GM19238 (cell line): ENCODE measurements at regions not wholly inside any gene's neighbourhood (a gene's known extent, or its start where the extent isn't known, plus 50 kb on each side); places are given as distances from the start of the nearest gene placed in this dataset.

Experiments
- DNase-seq: peaks from one replicate; pipeline ENCODE4 v3.0.0; 2011; ENCODE audit warnings: low spot score; ENCODE audit not compliant: insufficient read length

- no peak for DNase-seq
Observed at GRCh38 chr3:117172426-117172825, 462.8 kb downstream of the TUSC7 start.

DNA sequence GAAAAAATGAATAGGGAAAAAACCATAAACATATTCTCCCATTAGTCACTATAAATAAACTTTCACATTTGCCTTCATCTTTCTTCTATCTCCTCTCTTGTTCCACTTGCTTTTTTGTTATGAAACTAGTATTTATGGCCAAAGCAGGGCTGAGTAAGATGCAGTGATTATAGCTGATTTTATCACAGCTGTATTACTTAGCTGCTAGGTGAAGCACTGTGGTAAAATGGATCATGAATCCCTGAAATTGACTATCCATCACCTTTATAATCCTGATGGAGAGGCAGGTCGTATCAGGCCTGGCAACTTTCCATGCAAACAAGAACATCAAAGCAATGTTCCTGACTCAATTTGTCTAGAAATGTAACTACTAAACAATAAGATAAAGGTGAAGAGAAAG, 471.6 kb downstream of the TUSC7 start:
- DNase-seq: no peak

DNA sequence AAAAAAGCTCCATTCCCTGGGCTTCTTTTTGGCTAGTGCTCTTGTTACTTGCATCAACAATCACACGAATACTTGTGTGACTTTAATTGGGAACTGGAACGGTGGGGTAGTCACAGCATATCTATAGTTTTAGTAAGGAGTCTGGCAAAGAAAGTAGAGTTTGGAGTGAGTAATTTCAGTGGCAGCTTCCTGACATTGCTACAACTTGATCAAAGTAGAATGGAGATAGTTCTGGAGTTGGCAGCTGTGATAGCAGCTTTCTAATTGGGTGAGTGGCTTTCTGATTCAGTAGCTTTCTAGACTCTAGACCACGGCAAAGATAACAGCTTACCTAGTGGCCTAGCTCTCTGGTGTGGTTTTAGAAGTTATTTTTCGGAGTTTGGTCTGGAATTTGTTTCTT, 475.0 kb downstream of the TUSC7 start:
- DNase-seq: no peak

DNA sequence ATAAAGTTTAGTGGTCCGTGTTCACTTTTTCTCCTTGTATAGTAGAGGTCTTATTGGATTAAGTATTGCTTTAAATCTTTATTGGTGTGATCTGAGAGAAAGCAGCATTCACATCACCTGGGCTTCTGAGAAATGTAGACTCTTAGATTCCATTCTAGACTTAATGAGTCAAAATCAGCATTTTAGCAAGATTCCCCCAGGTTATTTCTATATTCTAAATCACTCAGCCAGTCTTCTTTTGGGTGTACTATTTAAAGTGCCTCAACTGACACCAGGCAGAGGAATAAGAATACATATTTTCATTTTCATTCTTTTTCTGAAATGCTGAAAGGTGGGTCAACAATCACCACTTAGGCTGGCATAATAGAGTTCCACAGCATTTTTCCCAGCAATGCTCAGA, 481.7 kb downstream of the TUSC7 start:
- no peak for DNase-seq

- DNase-seq: no peak
Observed at GRCh38 chr3:117192888-117193287, 483.3 kb downstream of the TUSC7 start.

GRCh38 chr3:117193390-117193789, 483.8 kb downstream of the TUSC7 start:
- DNase-seq: no peak

- no peak for DNase-seq
Observed at GRCh38 chr3:117195034-117195433, 485.5 kb downstream of the TUSC7 start.

DNA sequence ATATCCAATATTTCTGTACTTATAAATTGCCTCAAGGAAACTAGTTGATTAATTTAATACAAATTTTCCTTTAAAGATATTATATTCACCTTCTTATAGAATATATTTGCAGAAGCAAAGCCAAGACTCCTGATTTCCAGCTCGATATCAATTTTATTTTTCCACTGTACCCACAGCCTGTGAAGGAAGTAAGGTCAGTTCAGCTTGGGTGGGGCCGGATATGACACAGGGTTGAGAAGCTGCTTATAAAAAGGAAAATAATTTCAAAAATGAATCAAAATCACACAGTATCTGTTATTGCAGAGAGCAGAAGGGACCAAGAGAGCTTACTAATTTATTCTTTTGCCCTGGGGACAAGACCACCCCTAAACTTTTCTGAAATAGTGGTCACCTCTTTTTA, 491.4 kb downstream of the TUSC7 start:
- DNase-seq: no peak

DNA sequence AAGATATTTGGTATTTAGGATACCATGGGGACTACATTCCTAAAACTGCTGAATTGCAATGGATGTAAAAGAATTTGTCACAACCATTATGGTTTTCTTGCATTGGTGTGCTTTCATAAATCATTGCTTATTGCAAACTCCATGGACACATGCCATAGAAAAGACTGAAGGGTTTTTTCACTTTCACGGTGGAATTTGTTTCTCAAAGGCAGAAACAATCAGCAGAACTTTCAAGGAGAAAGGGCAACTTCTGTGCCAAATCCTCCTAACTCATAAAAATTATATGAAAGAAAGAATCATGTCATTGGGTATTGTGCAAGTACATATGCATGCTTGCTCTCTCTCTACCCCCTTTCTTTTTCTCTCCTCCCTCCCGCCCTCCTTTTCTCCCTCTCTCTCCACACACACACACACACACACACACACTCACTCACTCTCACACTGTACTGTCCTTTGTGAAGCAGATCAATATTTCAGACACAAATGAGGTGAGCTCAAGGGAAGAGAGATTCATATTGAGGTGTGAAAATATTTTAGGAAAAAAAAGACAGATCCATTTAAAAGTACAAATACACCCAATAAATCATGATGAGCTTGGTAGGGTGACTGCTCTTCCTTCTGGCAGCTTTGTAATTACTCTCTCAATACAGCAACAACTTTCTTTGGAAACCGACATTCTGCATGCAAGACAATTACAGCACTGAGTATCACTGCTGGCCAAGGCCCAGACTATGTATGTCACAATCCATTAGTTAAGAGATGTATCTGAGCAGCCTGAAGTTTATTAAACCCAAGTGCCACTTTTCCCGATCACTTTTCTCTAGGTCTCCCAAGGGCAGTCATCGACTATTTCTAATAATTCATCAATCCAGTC, 492.6 kb downstream of the TUSC7 start:
- DNase-seq: no peak

DNA sequence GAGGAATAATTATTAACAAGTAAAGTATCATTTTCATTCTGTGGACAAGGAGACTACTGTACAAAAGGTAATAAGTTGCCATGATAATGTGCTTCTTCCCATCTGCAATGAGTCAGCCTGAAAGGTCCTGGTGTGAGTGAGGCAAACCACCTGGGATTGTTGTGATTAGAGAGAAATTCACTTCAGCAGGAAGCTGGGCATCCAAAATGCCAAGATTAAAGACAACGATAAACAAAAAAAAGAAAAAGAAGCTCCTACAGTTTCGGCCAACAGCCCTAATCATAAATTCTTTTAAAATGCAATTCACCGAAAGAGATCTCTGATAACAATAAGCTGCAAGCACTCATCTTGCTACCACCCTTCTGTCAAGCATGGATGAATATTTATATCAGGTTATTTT, 507.8 kb downstream of the TUSC7 start:
- no peak for DNase-seq

- DNase-seq: no peak
Observed at GRCh38 chr3:117217760-117218316, 508.3 kb downstream of the TUSC7 start.

GRCh38 chr3:117218641-117219048, 509.1 kb downstream of the TUSC7 start:
- no peak for DNase-seq

GRCh38 chr3:117219296-117219695, 509.7 kb downstream of the TUSC7 start:
- no peak for DNase-seq

DNA sequence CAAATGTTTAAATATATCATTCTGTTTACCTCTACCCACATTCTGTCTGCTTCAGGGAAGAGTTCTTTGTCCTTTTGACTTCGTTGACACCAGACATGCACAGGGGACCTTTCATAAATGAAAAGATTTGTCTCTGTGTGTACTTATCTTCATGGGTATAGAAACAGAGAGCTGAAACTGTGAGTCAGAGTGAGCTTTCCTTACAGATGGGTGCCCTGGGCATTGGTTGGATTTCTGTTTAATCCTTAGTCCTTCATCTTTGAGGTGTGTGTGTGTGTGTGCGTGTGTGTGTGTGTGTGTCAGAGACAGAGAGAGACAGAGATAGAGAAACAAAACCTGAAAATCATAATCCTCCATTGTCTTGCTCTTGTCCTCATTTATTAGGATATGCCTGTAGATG, 517.4 kb downstream of the TUSC7 start:
- no peak for DNase-seq

GRCh38 chr3:117228466-117228865, 518.9 kb downstream of the TUSC7 start:
- DNase-seq: no peak

GRCh38 chr3:117230924-117231323, 521.3 kb downstream of the TUSC7 start:
- no peak for DNase-seq

DNA sequence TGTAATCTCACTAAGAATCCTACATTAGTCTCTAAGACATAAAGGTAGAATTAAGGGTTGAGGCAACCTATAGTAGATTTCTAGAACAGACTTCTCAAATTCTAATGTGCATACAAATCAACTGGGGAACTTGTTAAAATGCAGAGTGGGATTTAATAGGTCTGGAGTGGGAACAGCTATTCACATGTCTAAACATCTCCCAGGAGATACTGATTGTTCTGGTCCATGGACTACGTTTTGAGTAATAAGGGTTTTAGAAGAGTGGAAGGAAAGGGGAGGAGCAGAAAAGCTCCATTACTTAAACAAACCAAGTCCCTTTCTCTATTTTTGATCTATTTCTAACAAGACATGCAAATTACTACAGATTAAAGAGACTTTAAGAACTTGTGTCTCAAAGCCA, 524.8 kb downstream of the TUSC7 start:
- DNase-seq: no peak

DNA sequence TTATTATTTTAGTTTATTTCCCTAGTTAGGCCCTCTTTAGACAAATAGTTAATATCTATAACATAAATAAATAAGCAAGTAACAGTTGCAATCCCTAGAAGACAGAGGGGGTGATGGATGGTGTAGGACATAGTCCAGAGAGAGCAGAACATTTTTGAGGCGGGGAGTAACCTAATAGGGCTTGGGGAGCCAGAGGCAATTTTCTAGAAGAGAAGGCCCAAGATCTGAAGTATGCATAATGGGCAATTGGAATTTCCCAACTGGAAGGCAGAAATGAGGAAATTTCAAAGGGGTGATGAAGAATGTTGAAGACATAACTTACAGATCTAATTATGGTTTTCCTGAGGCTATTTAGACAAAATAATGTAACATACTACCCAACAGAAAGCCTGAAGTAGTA, 525.7 kb downstream of the TUSC7 start:
- no peak for DNase-seq

- DNase-seq: no peak
Observed at GRCh38 chr3:117238806-117239205, 529.2 kb downstream of the TUSC7 start.

- no peak for DNase-seq
Observed at GRCh38 chr3:117243657-117244056, 534.1 kb downstream of the TUSC7 start.

DNA sequence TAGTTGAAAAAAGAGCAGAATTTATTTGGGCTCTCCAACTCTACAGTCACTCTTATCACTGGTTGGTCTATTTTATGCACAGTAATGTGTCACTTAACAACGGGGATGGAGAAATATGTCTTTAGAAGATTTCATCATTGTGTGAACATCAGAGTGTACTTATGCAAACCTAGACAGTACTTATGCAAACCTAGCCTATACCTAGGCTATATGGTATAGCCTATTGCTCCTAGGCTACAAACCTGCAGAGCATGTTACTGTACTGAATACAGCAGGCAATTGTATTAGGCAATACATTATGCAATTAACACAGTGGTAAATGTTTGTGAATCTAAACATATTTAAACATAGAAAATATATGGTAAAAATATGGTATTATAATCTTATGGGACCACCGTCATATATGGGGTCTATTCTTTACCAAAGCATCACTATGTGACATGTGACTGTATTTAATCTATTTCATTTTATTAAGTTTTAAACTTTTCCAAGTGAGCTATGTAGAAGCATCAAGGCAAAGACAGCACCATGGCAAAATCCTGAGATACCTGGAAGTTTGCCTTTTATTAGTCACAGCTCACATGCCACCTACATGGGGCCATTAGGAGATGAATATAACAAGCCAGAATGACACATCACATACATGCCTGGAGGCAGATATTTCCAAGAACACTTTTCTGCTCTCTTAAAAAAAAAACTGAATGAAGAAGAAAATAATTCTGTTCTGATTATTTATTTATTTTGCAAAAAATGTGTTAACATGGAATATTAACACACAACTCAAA, 537.4 kb downstream of the TUSC7 start:
- no peak for DNase-seq

DNA sequence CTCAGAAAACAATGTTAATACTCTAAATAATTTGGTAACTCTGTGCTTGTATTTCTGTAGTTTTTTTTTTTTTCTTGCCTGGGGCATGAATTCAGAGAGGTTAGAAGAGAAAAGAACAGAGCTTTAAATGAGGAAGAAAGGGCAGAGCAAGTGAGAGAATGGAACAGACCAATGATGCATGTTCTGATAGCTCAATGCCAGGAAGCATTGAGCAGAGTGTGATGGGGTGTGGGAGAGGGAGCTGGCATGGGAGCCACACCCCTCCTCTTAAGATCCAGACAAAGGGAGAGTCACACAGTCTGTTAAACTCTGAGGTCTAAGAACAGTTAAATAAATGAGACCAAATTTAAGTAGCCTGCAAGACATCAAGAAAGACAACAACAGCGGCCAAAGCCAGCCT, 538.6 kb downstream of the TUSC7 start:
- DNase-seq: no peak
